PC-3 (cell line): ENCODE measurements at regions not wholly inside any gene's neighbourhood (a gene's known extent, or its start where the extent isn't known, plus 50 kb on each side); places are given as distances from the start of the nearest gene placed in this dataset.

ENCODE experiments used
- ATAC-seq: fragments of 200-7000 bp; cut with Tn5 transposase; 2 replicates; pipeline ENCODE4 v1.9.1; 2020; ENCODE audit warnings: mild to moderate bottlenecking, moderate library complexity
- BruUV-seq: library from RNA; stranded (reverse); fragments of 400-500 nt; replicated peaks from 2 replicates; lab custom pipeline; 2021; lab: Mats Ljungman, UMichigan
- CTCF ChIA-PET: fragments of 300-600 bp; sonication (Branson Sonifier 250); formaldehyde crosslinking; loops from one replicate; lab custom pipeline; 2022; ENCODE audit warnings: antibody characterized with exemption; lab: Charles Lee
- POLR2A ChIA-PET: fragments of 300-600 bp; sonication (Branson Sonifier 250); formaldehyde crosslinking; loops from one replicate; lab custom pipeline; 2022; ENCODE audit warnings: antibody characterized with exemption; ENCODE audit not compliant: unreplicated experiment; lab: Charles Lee
- DNase-seq: peaks from one replicate; pipeline ENCODE4 v3.0.0-alpha.2; 2015
- H2AFZ ChIP-seq: fragments of 300-600 bp; sonication (generic); 2 replicates; pipeline ENCODE4 v1.6.0; 2016; ENCODE audit warnings: antibody characterized with exemption, low read length
- H3F3A ChIP-seq: fragments of 300-600 bp; sonication (generic); one replicate; pipeline ENCODE4 v1.6.0; 2017; ENCODE audit warnings: antibody characterized with exemption, low read length, control low read depth, mild to moderate bottlenecking; ENCODE audit not compliant: unreplicated experiment
- H3K27ac ChIP-seq: fragments of 300-600 bp; sonication (generic); 2 replicates; pipeline ENCODE4 v1.5.1; 2016; ENCODE audit warnings: mild to moderate bottlenecking, low read length
- H3K27me3 ChIP-seq: fragments of 300-600 bp; sonication (generic); 2 replicates; pipeline ENCODE4 v1.6.1; 2016; ENCODE audit warnings: low read length, mixed read lengths
- H3K36me3 ChIP-seq: fragments of 300-600 bp; sonication (generic); 2 replicates; pipeline ENCODE4 v1.6.1; 2016; ENCODE audit warnings: low read depth, mixed run types, low read length, mixed read lengths
- H3K4me1 ChIP-seq: fragments of 300-600 bp; sonication (generic); 2 replicates; pipeline ENCODE4 v1.5.1; 2016; ENCODE audit warnings: low read length; ENCODE audit not compliant: insufficient read depth
- H3K4me2 ChIP-seq: fragments of 300-600 bp; sonication (generic); 2 replicates; pipeline ENCODE4 v1.6.0; 2016; ENCODE audit warnings: low read length
- H3K4me3 ChIP-seq: fragments of 300-600 bp; sonication (generic); 2 replicates; pipeline ENCODE4 v1.5.1; 2016; ENCODE audit warnings: mild to moderate bottlenecking, low read length, mixed read lengths
- H3K79me2 ChIP-seq: fragments of 300-600 bp; sonication (generic); 2 replicates; pipeline ENCODE4 v1.6.1; 2017; ENCODE audit warnings: low read length, mixed read lengths
- H3K9ac ChIP-seq: fragments of 300-600 bp; sonication (generic); 2 replicates; pipeline ENCODE4 v1.6.0; 2016; ENCODE audit warnings: mild to moderate bottlenecking, low read length
- H3K9me2 ChIP-seq: fragments of 300-600 bp; sonication (generic); replicated peaks from 2 replicates; pipeline ENCODE4 v1.6.1; 2016; ENCODE audit warnings: mixed run types, low read length, mixed read lengths
- H3K9me3 ChIP-seq: fragments of 300-600 bp; sonication (generic); 2 replicates; pipeline ENCODE4 v1.6.1; 2016; ENCODE audit warnings: low read length, mixed read lengths
- H4K20me1 ChIP-seq: fragments of 300-600 bp; sonication (generic); 2 replicates; pipeline ENCODE4 v1.6.1; 2016; ENCODE audit warnings: low read length, mixed read lengths
- CTCF ChIP-seq: fragments of 300-600 bp; sonication (generic); conservative IDR thresholded peaks from 2 replicates; pipeline ENCODE4 v1.5.1; 2017; ENCODE audit warnings: antibody characterized with exemption, low read depth, mild to moderate bottlenecking, low read length
- EZH2 ChIP-seq: fragments of 300-600 bp; sonication (generic); IDR thresholded peaks from one replicate; pipeline ENCODE4 v1.6.1; 2017; ENCODE audit warnings: antibody characterized with exemption, mild to moderate bottlenecking, low read length; ENCODE audit not compliant: unreplicated experiment
- EZH2phosphoT487 ChIP-seq: fragments of 300-600 bp; sonication (generic); IDR thresholded peaks from 2 replicates; pipeline ENCODE4 v1.6.1; 2018; ENCODE audit warnings: mild to moderate bottlenecking, antibody characterized with exemption, low read length, borderline replicate concordance
- intact Hi-C: fragments of 100-400 bp; cut with micrococcal nuclease; formaldehyde crosslinking; loops from 2 replicates; pipeline ENCODE4 v1.9.0; 2023

- H3K79me2 ChIP-seq: no peaks in the 10 kb centered on the region
- ATAC-seq (no peak), DNase-seq (no peak)
- H3K27me3 ChIP-seq: peaks cover 9% of the 10 kb centered on the region; the same call in 1 of the 2 replicates
- ChIA-PET POLR2A (no interaction called here), CTCF (no interaction called here)
- H3K4me3 ChIP-seq: no peak overlapping the region
- no peak overlapping the region for H3K27ac ChIP-seq
- H4K20me1 ChIP-seq: no peaks in the 10 kb centered on the region
- H3K9me3 ChIP-seq: no peaks in the 10 kb centered on the region
- no TSS peak for BruUV-seq
- H3K4me1 ChIP-seq: no peaks in the 10 kb centered on the region
- H2AFZ ChIP-seq: no peak overlapping the region
- H3K9ac ChIP-seq: no peak overlapping the region
- no peaks in the 10 kb centered on the region for H3F3A ChIP-seq
- intact Hi-C loops: no loop called here
- no peaks in the 10 kb centered on the region for H3K9me2 ChIP-seq
- no peak for TF ChIP-seq EZH2phosphoT487
- no peak for TF ChIP-seq CTCF
- no peak for TF ChIP-seq EZH2
- no peak overlapping the region for H3K4me2 ChIP-seq
- H3K36me3 ChIP-seq: no peaks in the 10 kb centered on the region
These were observed 101.7 kb upstream of the PRR5 start for GRCh38 chr22:44600207-44600785.

GRCh38 chr22:44599500-44600140, 101.6 kb upstream of the RTL6 start:
- Histone ChIP-seq H3K36me3 (no peaks in the 10 kb centered on the region), H3K9me2 (no peaks in the 10 kb centered on the region), H3K4me3 (no peak overlapping the region), H3K27ac (no peak overlapping the region), H3F3A (no peaks in the 10 kb centered on the region), H2AFZ (no peak overlapping the region), H3K79me2 (no peaks in the 10 kb centered on the region), H3K4me2 (no peak overlapping the region), H3K27me3 (peaks cover 11% of the 10 kb centered on the region; the same call in 1 of the 2 replicates), H3K9me3 (no peaks in the 10 kb centered on the region), H3K4me1 (no peaks in the 10 kb centered on the region), H4K20me1 (no peaks in the 10 kb centered on the region), H3K9ac (no peak overlapping the region)
- BruUV-seq: no TSS peak
- DNase-seq (no peak), ATAC-seq (no peak)
- TF ChIP-seq CTCF (no peak), EZH2 (no peak), EZH2phosphoT487 (no peak)
- CTCF ChIA-PET: no interaction called here
- POLR2A ChIA-PET: no interaction called here
- intact Hi-C loops: no loop called here

DNA sequence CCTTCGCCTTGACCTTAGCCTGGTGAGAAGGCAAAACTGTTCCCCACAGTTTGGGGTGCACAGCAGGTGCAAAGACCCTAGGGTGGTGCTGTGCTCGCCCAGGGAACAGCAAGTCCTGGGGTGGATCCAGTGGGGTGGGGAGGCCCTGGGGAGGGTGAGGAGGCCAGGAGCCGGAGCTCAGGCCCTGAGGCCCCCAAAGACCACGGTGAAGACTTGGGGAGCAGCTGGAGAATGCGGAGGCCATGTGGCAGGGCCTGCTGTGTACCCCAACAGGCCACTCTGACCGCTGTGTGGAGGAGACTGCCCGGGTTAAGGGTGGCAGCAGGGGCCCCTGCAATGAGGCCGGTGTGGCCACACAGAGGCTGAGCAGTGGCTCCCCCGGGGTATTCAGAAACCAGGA, 101.1 kb upstream of the RTL6 start:
- POLR2A ChIA-PET: no interaction called here
- no peak for ATAC-seq
- H3K9me2 ChIP-seq: no peaks in the 10 kb centered on the region
- CTCF ChIA-PET: no interaction called here
- H3K4me1 ChIP-seq: no peaks in the 10 kb centered on the region
- peaks cover 11% of the 10 kb centered on the region; the same call in 1 of the 2 replicates for H3K27me3 ChIP-seq
- no peaks in the 10 kb centered on the region for H3K36me3 ChIP-seq
- no peaks in the 10 kb centered on the region for H4K20me1 ChIP-seq
- no peak overlapping the region for H3K9ac ChIP-seq
- TF ChIP-seq EZH2phosphoT487: no peak
- TF ChIP-seq CTCF: no peak
- TF ChIP-seq EZH2: no peak
- no TSS peak for BruUV-seq
- H2AFZ ChIP-seq: no peak overlapping the region
- H3F3A ChIP-seq: no peaks in the 10 kb centered on the region
- no peaks in the 10 kb centered on the region for H3K79me2 ChIP-seq
- intact Hi-C loops: no loop called here
- H3K27ac ChIP-seq: no peak overlapping the region
- no peak for DNase-seq
- no peak overlapping the region for H3K4me2 ChIP-seq
- no peak overlapping the region for H3K4me3 ChIP-seq
- H3K9me3 ChIP-seq: no peaks in the 10 kb centered on the region
